HG03175 (cell line): ENCODE measurements at regions not wholly inside any gene's neighbourhood (a gene's known extent, or its start where the extent isn't known, plus 50 kb on each side); places are given as distances from the start of the nearest gene placed in this dataset.

Experiments
- ATAC-seq: cut with Tn5 transposase; IDR thresholded peaks from one replicate; pipeline ENCODE4 v1.9.1; 2021; ENCODE audit warnings: mild to moderate bottlenecking, moderate library complexity; ENCODE audit not compliant: unreplicated experiment

GRCh38 chr17:77409282-77410161 lies 268.8 kb downstream of the SEC14L1 start:
- ATAC-seq: no peak

- no peak for ATAC-seq
These were observed 269.7 kb downstream of the SEC14L1 start for GRCh38 chr17:77410470-77410869.

- no peak for ATAC-seq
These were observed 274.1 kb downstream of the SEC14L1 start for GRCh38 chr17:77414811-77415400.

GRCh38 chr17:77416105-77416713 lies 275.4 kb downstream of the SEC14L1 start:
- no peak for ATAC-seq

- ATAC-seq: no peak
These were observed 276.8 kb downstream of the SEC14L1 start for GRCh38 chr17:77417575-77417974.

GRCh38 chr17:77418609-77419008 lies 277.8 kb downstream of the SEC14L1 start:
- no peak for ATAC-seq

- ATAC-seq: no peak
These were observed 278.3 kb downstream of the SEC14L1 start for GRCh38 chr17:77419095-77419494.

- no peak for ATAC-seq
These were observed 278.9 kb downstream of the SEC14L1 start for GRCh38 chr17:77419547-77420094.

- no peak for ATAC-seq
These were observed 279.5 kb downstream of the SEC14L1 start for GRCh38 chr17:77420095-77420803.

GRCh38 chr17:77420804-77421629 lies 280.2 kb downstream of the SEC14L1 start:
- no peak for ATAC-seq

- no peak for ATAC-seq
These were observed 280.8 kb downstream of the SEC14L1 start for GRCh38 chr17:77421630-77421972.

- ATAC-seq: no peak
These were observed 281.5 kb downstream of the SEC14L1 start for GRCh38 chr17:77422104-77422747.

- no peak for ATAC-seq
These were observed 282.0 kb downstream of the SEC14L1 start for GRCh38 chr17:77422748-77423113.

- no peak for ATAC-seq
These were observed 283.1 kb downstream of the SEC14L1 start for GRCh38 chr17:77423589-77424451.

GRCh38 chr17:77424585-77425344 lies 284.0 kb downstream of the SEC14L1 start:
- no peak for ATAC-seq

- ATAC-seq: no peak
These were observed 284.6 kb downstream of the SEC14L1 start for GRCh38 chr17:77425348-77425747.

GRCh38 chr17:77425791-77426641 lies 285.2 kb downstream of the SEC14L1 start:
- no peak for ATAC-seq
